Natural killer cell (primary cell): ENCODE measurements at regions not wholly inside any gene's neighbourhood (a gene's known extent, or its start where the extent isn't known, plus 50 kb on each side); places are given as distances from the start of the nearest gene placed in this dataset.

Experiments used
- ATAC-seq, 3 donors: fragments of 150-1000 bp in 2 of 3; fragments of 200-7000 bp in 1 of 3; cut with Tn5 transposase; 1 replicate in 1 of 3; 2 replicates in 2 of 3; pipeline ENCODE4 v1.10.0; 2021; ENCODE audit warnings: mild to moderate bottlenecking in 2 of 3, moderate library complexity in 2 of 3
- DNase-seq, 2 donors: peaks; one replicate each; pipeline versions ENCODE4 v3.0.0 to v3.0.0-alpha.2; 2013 to 2021; ENCODE audit warnings: mixed read lengths in 1 of 2
- H3K27ac ChIP-seq: one replicate; pipeline ENCODE4 v1.5.1; 2013; ENCODE audit warnings: mild to moderate bottlenecking, low read length
- H3K27me3 ChIP-seq: one replicate; pipeline ENCODE4 v1.6.1; 2013; ENCODE audit warnings: low read length; ENCODE audit not compliant: control insufficient read depth, insufficient read depth
- H3K36me3 ChIP-seq: one replicate; pipeline ENCODE4 v1.6.1; 2013; ENCODE audit warnings: low read length; ENCODE audit not compliant: control insufficient read depth, insufficient read depth
- H3K4me1 ChIP-seq: one replicate; pipeline ENCODE4 v1.6.1; 2013; ENCODE audit warnings: low read length; ENCODE audit not compliant: control insufficient read depth, insufficient read depth
- H3K4me3 ChIP-seq: one replicate; pipeline ENCODE4 v1.5.1; 2013; ENCODE audit warnings: low read length
- H3K9me3 ChIP-seq: one replicate; pipeline ENCODE4 v1.6.1; 2013; ENCODE audit warnings: low read length; ENCODE audit not compliant: control insufficient read depth, insufficient read depth
- H3K27ac Mint-ChIP-seq, 2 donors: one replicate each; pipeline ENCODE4 v1.8.0; 2022; ENCODE audit warnings: mild to moderate bottlenecking in 2 of 2, mixed read lengths in 2 of 2, moderate library complexity in 1 of 2
- H3K27me3 Mint-ChIP-seq, 2 donors: one replicate each; pipeline ENCODE4 v1.8.0; 2022; ENCODE audit warnings: low read depth in 2 of 2, mixed read lengths in 2 of 2
- H3K36me3 Mint-ChIP-seq: one replicate; pipeline ENCODE4 v1.8.0; 2022; ENCODE audit warnings: mixed read lengths
- H3K4me1 Mint-ChIP-seq, 2 donors: one replicate each; pipeline ENCODE4 v1.8.0; 2022; ENCODE audit warnings: mixed read lengths in 2 of 2
- H3K4me3 Mint-ChIP-seq: one replicate; pipeline ENCODE4 v1.8.0; 2022; ENCODE audit warnings: mild to moderate bottlenecking, moderate library complexity, mixed read lengths
- H3K9me3 Mint-ChIP-seq, 2 donors: one replicate each; pipeline ENCODE4 v1.8.0; 2022; ENCODE audit warnings: mixed read lengths in 2 of 2
- WGBS: methylation state at CpG from one replicate; pipeline ENCODE4 v1.1.7; 2013; ENCODE audit warnings: missing lambda C conversion rate; ENCODE audit not compliant: insufficient coverage; 5-methylcytosine and 5-hydroxymethylcytosine counted together
- intact Hi-C: fragments of 100-400 bp; cut with micrococcal nuclease; formaldehyde crosslinking; loops from one replicate; pipeline ENCODE4 v1.14.2; 2022
- TF ChIP-seq, protein P1 (sequence below): fragments of 200-600 bp; IDR thresholded peaks from one replicate; pipeline ENCODE4 v1.8.0; 2022; ENCODE audit warnings: antibody characterized with exemption

DNA sequence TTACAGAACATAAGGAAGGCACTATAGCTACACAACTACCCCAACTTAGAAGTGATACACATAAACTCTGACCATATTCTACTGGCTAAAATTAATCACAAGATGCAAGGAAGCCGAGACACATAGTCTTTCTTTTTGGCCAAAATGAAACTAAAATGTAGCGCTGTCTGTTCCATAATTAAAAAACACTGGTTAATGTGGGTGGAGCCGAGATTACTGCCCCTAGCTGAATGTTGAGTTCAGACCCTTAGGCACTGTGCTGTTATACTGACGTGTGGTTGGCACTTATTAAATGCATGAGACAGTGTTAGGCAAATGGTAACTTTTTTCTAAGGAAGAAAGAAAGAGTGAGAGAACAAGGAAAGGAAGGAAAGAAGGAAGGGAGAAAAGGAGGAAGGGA, 254.6 kb upstream of the RND3 start:
- TF ChIP-seq, protein P1, sequence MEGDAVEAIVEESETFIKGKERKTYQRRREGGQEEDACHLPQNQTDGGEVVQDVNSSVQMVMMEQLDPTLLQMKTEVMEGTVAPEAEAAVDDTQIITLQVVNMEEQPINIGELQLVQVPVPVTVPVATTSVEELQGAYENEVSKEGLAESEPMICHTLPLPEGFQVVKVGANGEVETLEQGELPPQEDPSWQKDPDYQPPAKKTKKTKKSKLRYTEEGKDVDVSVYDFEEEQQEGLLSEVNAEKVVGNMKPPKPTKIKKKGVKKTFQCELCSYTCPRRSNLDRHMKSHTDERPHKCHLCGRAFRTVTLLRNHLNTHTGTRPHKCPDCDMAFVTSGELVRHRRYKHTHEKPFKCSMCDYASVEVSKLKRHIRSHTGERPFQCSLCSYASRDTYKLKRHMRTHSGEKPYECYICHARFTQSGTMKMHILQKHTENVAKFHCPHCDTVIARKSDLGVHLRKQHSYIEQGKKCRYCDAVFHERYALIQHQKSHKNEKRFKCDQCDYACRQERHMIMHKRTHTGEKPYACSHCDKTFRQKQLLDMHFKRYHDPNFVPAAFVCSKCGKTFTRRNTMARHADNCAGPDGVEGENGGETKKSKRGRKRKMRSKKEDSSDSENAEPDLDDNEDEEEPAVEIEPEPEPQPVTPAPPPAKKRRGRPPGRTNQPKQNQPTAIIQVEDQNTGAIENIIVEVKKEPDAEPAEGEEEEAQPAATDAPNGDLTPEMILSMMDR = no peak
- Histone ChIP-seq H3K36me3 (no peaks in the 10 kb centered on the region), H3K27ac (no peak overlapping the region), H3K9me3 (no peaks in the 10 kb centered on the region), H3K4me1 (no peaks in the 10 kb centered on the region), H3K27me3 (no peaks in the 10 kb centered on the region), H3K4me3 (no peak overlapping the region)
- Mint-ChIP-seq H3K4me3 (no peak overlapping the region), H3K36me3 (no peaks in the 10 kb centered on the region), H3K9me3 (peaks cover 6% of the 10 kb centered on the region in 2 donors), H3K27me3 (no peaks in the 10 kb centered on the region), H3K4me1 (no peaks in the 10 kb centered on the region), H3K27ac (no peak overlapping the region)
- DNase-seq (no peak), ATAC-seq (no peak)
- intact Hi-C loops = no loop called here
- WGBS = 84% methylated on average over 4 of the region's 4 CpGs

DNA sequence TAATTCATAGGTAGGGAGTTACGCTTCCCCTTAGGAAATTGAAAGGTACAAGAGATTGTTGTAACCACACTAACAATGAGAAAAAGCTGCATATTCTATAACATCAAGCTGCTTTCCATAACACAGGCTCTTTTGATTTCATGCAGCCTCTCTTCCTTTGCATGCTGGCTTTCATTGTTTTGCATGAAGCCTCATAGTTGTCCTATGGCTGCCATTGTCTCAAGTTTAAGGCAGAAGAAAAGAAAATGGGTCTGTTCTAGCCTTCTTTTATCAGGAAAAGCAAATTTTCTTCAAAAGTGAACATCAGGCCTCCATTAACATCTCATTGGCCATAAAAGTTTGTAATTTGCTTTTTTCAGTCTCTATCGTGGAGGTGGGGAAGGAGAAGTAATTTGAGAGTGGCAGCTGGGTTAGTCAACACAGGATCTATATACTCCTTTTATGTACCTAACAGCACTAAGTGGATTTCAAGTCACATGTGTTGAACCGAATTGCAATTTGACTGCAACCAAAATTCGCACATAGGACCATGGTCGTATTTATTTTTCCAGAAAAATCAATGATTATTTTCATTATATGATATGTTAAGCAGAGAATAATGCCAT, 248.5 kb upstream of the RND3 start:
- ATAC-seq = no peak
- Histone ChIP-seq H3K4me1 (no peaks in the 10 kb centered on the region), H3K36me3 (no peaks in the 10 kb centered on the region), H3K27me3 (no peaks in the 10 kb centered on the region), H3K9me3 (no peaks in the 10 kb centered on the region), H3K4me3 (no peak overlapping the region), H3K27ac (no peak overlapping the region)
- Mint-ChIP-seq H3K4me3 (no peak overlapping the region), H3K27ac (no peak overlapping the region), H3K27me3 (no peaks in the 10 kb centered on the region), H3K4me1 (no peaks in the 10 kb centered on the region), H3K9me3 (peaks cover 2 to 4% of the 10 kb centered on the region in 2 donors), H3K36me3 (no peaks in the 10 kb centered on the region)
- 44% methylated on average over 1 of the region's 5 CpGs for WGBS
- intact Hi-C loops = no loop called here
- DNase-seq = no peak
- TF ChIP-seq, protein P1 = no peak

DNA sequence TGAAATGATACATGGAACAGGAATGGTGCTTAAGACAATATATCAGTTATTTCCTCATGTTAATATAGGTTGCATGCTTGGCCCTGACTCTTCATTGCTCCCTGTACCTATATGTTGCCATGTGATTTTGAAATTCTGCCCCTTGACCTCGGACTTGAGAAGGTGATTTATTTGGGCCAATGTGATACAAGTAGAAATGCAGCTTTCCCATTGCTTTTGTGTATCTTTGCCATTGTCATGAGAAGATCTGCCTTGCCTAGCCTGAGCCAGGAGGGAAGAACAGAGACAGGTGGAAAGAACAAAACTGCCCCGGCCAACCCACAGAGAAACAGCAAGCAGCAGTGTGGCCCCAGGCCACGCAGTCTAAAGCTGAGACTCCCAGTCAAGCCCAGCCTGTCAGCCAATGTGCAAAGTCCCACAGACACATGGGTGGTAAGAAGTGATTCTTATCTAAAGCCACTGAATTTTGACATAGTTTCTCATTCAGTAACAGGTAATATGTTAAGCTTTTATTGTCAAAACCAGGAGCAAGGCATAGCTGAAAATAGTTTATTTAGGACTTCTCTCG, 245.7 kb upstream of the RND3 start:
- Mint-ChIP-seq H3K4me1 (no peaks in the 10 kb centered on the region), H3K27ac (no peak overlapping the region), H3K4me3 (no peak overlapping the region), H3K27me3 (no peaks in the 10 kb centered on the region), H3K9me3 (peaks cover 2 to 12% of the 10 kb centered on the region in 2 donors), H3K36me3 (no peaks in the 10 kb centered on the region)
- TF ChIP-seq, protein P1 = no peak
- 78% methylated on average over 4 of the region's 4 CpGs for WGBS
- no peak overlapping the region for H3K4me3 ChIP-seq
- H3K36me3 ChIP-seq = no peaks in the 10 kb centered on the region
- H3K4me1 ChIP-seq = no peaks in the 10 kb centered on the region
- intact Hi-C loops = no loop called here
- H3K9me3 ChIP-seq = no peaks in the 10 kb centered on the region
- DNase-seq (no peak), ATAC-seq (no peak)
- H3K27me3 ChIP-seq = no peaks in the 10 kb centered on the region
- H3K27ac ChIP-seq = no peak overlapping the region

DNA sequence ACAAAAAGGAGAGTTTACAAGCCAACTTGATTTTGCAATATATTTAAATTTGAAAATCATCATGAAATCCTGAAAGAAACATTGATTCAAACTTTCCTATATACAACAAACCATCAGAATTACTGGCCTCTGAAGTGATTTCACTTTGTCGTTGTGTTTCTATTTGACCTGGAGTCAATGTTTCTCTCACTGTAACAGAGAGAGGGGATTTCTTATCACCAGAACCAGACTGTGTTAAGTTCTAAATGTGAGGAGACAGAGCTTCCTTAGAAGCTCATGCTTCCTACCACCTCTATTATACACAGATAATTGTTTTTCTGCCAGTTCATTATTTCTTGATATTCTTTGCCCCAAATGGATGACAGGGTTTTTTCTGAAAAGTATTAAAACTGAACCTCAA, 245.0 kb upstream of the RND3 start:
- TF ChIP-seq, protein P1 = no peak
- peaks cover 2 to 12% of the 10 kb centered on the region in 2 donors for H3K9me3 Mint-ChIP-seq
- intact Hi-C loops = no loop called here
- no peak overlapping the region for H3K27ac ChIP-seq
- no peak overlapping the region for H3K4me3 Mint-ChIP-seq
- no peaks in the 10 kb centered on the region for H3K4me1 Mint-ChIP-seq
- no CpG with 5 or more reads among the region's 1 CpG for WGBS
- no peak overlapping the region for H3K4me3 ChIP-seq
- H3K36me3 ChIP-seq = no peaks in the 10 kb centered on the region
- H3K27ac Mint-ChIP-seq = no peak overlapping the region
- ATAC-seq (no peak), DNase-seq (no peak)
- H3K27me3 ChIP-seq = no peaks in the 10 kb centered on the region
- no peaks in the 10 kb centered on the region for H3K36me3 Mint-ChIP-seq
- no peaks in the 10 kb centered on the region for H3K4me1 ChIP-seq
- H3K27me3 Mint-ChIP-seq = no peaks in the 10 kb centered on the region
- H3K9me3 ChIP-seq = no peaks in the 10 kb centered on the region
